Liver (tissue), 8 donors: ENCODE measurements at regions not wholly inside any gene's neighbourhood (a gene's known extent, or its start where the extent isn't known, plus 50 kb on each side); places are given as distances from the start of the nearest gene placed in this dataset.

Source experiments
- DNase-seq: peaks from one replicate; pipeline ENCODE4 v3.0.0-alpha.2; 2017; ENCODE audit warnings: low spot score
- H3K27ac ChIP-seq, 2 donors: one replicate each; pipeline ENCODE4 v1.7.0; 2013; ENCODE audit warnings: inconsistent platforms in 2 of 2, low read length in 2 of 2, control low read depth in 1 of 2, low read depth in 1 of 2, mild to moderate bottlenecking in 1 of 2
- H3K27me3 ChIP-seq, 4 donors: one replicate each; pipeline versions ENCODE4 v1.6.1 to v1.7.0; 2013; ENCODE audit warnings: low read length in 3 of 4, inconsistent platforms in 1 of 4, mild to moderate bottlenecking in 1 of 4, moderate library complexity in 1 of 4; ENCODE audit not compliant: control insufficient read depth in 4 of 4, insufficient read depth in 4 of 4
- H3K36me3 ChIP-seq, 4 donors: one replicate each; pipeline versions ENCODE4 v1.6.1 to v1.7.0; 2013; ENCODE audit warnings: low read length in 3 of 4, mild to moderate bottlenecking in 3 of 4, low read depth in 1 of 4, moderate library complexity in 1 of 4; ENCODE audit not compliant: control insufficient read depth in 4 of 4, insufficient read depth in 3 of 4
- H3K4me1 ChIP-seq, 4 donors: one replicate each; pipeline versions ENCODE4 v1.6.1 to v1.7.0; 2013; ENCODE audit warnings: low read length in 3 of 4, mild to moderate bottlenecking in 3 of 4, moderate library complexity in 1 of 4; ENCODE audit not compliant: control insufficient read depth in 4 of 4, insufficient read depth in 4 of 4
- H3K4me3 ChIP-seq, 3 donors: one replicate each; pipeline versions ENCODE4 v1.6.1 to v1.7.0; 2013; ENCODE audit warnings: low read length in 3 of 3, control low read depth in 1 of 3, low read depth in 1 of 3, mild to moderate bottlenecking in 1 of 3
- H3K9ac ChIP-seq, 2 donors: one replicate each; pipeline ENCODE4 v1.7.0; 2013; ENCODE audit warnings: low read length in 2 of 2, mild to moderate bottlenecking in 2 of 2, moderate library complexity in 2 of 2, control low read depth in 1 of 2, low read depth in 1 of 2
- H3K9me3 ChIP-seq, 4 donors: one replicate each; pipeline versions ENCODE4 v1.6.1 to v1.7.0; 2013; ENCODE audit warnings: low read length in 3 of 4; ENCODE audit not compliant: control insufficient read depth in 4 of 4
- CTCF ChIP-seq: fragments of 150-350 bp; IDR thresholded peaks from 2 replicates; pipeline ENCODE4 v1.5.1; 2017; ENCODE audit warnings: improper control_type of control experiment, low read depth, low read length; ENCODE audit not compliant: missing input control
- EGR1 ChIP-seq, 2 donors: IDR thresholded peaks; 2 replicates each; pipeline ENCODE4 v1.6.1; 2016 to 2018; ENCODE audit warnings: antibody characterized with exemption in 2 of 2, low read depth in 2 of 2
- FOXA1 ChIP-seq: IDR thresholded peaks from 2 replicates; pipeline ENCODE4 v1.6.1; 2016; ENCODE audit warnings: antibody characterized with exemption
- FOXA2 ChIP-seq: IDR thresholded peaks from 2 replicates; pipeline ENCODE4 v1.6.1; 2016; ENCODE audit warnings: antibody characterized with exemption
- GABPA ChIP-seq, 2 donors: IDR thresholded peaks in 1 of 2; conservative IDR thresholded peaks in 1 of 2; 2 replicates each; pipeline ENCODE4 v1.6.1; 2016; ENCODE audit warnings: antibody characterized with exemption in 2 of 2, mild to moderate bottlenecking in 1 of 2, moderate library complexity in 1 of 2
- HNF4A ChIP-seq, 2 donors: conservative IDR thresholded peaks; 2 replicates each; pipeline ENCODE4 v1.6.1; 2016; ENCODE audit warnings: antibody characterized with exemption in 2 of 2, mild to moderate bottlenecking in 2 of 2
- JUND ChIP-seq, 2 donors: IDR thresholded peaks; 2 replicates each; pipeline ENCODE4 v1.6.1; 2016; ENCODE audit warnings: antibody characterized with exemption in 2 of 2
- MAX ChIP-seq: IDR thresholded peaks from 2 replicates; pipeline ENCODE4 v1.6.1; 2016; ENCODE audit warnings: antibody characterized with exemption
- NR2F2 ChIP-seq: IDR thresholded peaks from 2 replicates; pipeline ENCODE4 v1.6.1; 2016; ENCODE audit warnings: antibody characterized with exemption
- RAD21 ChIP-seq, 2 donors: IDR thresholded peaks; 2 replicates each; pipeline ENCODE4 v1.6.1; 2016; ENCODE audit warnings: antibody characterized with exemption in 2 of 2, mild to moderate bottlenecking in 2 of 2
- RXRA ChIP-seq, 2 donors: IDR thresholded peaks; 2 replicates each; pipeline ENCODE4 v1.6.1; 2017 to 2018; ENCODE audit warnings: antibody characterized with exemption in 2 of 2, mild to moderate bottlenecking in 1 of 2
- SP1 ChIP-seq: IDR thresholded peaks from 2 replicates; pipeline ENCODE4 v1.6.1; 2018; ENCODE audit warnings: antibody characterized with exemption, mild to moderate bottlenecking
- TAF1 ChIP-seq: conservative IDR thresholded peaks from 2 replicates; pipeline ENCODE4 v1.6.1; 2016; ENCODE audit warnings: antibody characterized with exemption, mild to moderate bottlenecking
- YY1 ChIP-seq: IDR thresholded peaks from 2 replicates; pipeline ENCODE4 v1.6.1; 2016; ENCODE audit warnings: antibody characterized with exemption, mild to moderate bottlenecking
- ZBTB33 ChIP-seq: IDR thresholded peaks from 2 replicates; pipeline ENCODE4 v1.6.1; 2016; ENCODE audit warnings: antibody characterized with exemption
- WGBS: extraction: QIAGEN DNeasy Blood & Tissue Kit; methylation state at CpG from one replicate; pipeline ENCODE4 v1.1.7; 2013; 5-methylcytosine and 5-hydroxymethylcytosine counted together
- TF ChIP-seq, protein P1 (sequence below): IDR thresholded peaks from 2 replicates; pipeline ENCODE4 v1.6.1; 2016; ENCODE audit warnings: antibody characterized with exemption
- TF ChIP-seq, protein P2 (sequence below): IDR thresholded peaks from 2 replicates; pipeline ENCODE4 v1.6.1; 2016; ENCODE audit warnings: antibody characterized with exemption, mild to moderate bottlenecking
- donor health status: healthy.
- donor health status: healthy.
- donor health status: healthy.
- donor health status: healthy.
- donor health status: healthy.

- Histone ChIP-seq H3K9me3 (peaks cover 0 to under 1% (median 0%) of the 10 kb centered on the region in 4 donors), H3K36me3 (no peaks in the 10 kb centered on the region), H3K27me3 (no peaks in the 10 kb centered on the region), H3K27ac (no peak overlapping the region), H3K4me3 (no peak overlapping the region), H3K4me1 (peaks cover 0 to 9% (median 0%) of the 10 kb centered on the region in 4 donors), H3K9ac (no peak overlapping the region)
- 69% methylated on average over 2 of the region's 2 CpGs for WGBS
- DNase-seq = no peak
- TF ChIP-seq JUND (IDR thresholded peaks at IDR 0.05) (peak in 1 of 2 donors; percentile 21), RXRA (IDR thresholded peaks at IDR 0.05) (no peak)
- TF ChIP-seq, protein P1, sequence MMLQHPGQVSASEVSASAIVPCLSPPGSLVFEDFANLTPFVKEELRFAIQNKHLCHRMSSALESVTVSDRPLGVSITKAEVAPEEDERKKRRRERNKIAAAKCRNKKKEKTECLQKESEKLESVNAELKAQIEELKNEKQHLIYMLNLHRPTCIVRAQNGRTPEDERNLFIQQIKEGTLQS = no peak
These were observed 125.5 kb upstream of the TMEM170B start for GRCh38 chr6:11412011-11412424.

GRCh38 chr6:11411593-11411992 is 126.0 kb upstream of the TMEM170B start:
- Histone ChIP-seq H3K4me1 (peaks cover 0 to 9% (median 0%) of the 10 kb centered on the region in 4 donors), H3K27ac (no peak overlapping the region), H3K9ac (no peak overlapping the region), H3K4me3 (no peak overlapping the region), H3K36me3 (no peaks in the 10 kb centered on the region), H3K27me3 (no peaks in the 10 kb centered on the region), H3K9me3 (no peaks in the 10 kb centered on the region)
- no peak for DNase-seq
- TF ChIP-seq HNF4A (conservative IDR thresholded peaks at IDR 0.05) (no peak), FOXA1 (no peak), MAX (no peak), SP1 (no peak), NR2F2 (no peak), CTCF (no peak), GABPA (IDR thresholded peaks at IDR 0.05 in 1 of 2, conservative IDR thresholded peaks at IDR 0.05 in 1 of 2) (no peak), ZBTB33 (no peak), YY1 (no peak), EGR1 (IDR thresholded peaks at IDR 0.05; ENCODE audit: low read depth in 2 of 2) (no peak), RXRA (IDR thresholded peaks at IDR 0.05) (no peak), RAD21 (IDR thresholded peaks at IDR 0.05) (no peak), TAF1 (no peak), FOXA2 (no peak), JUND (IDR thresholded peaks at IDR 0.05) (no peak)
- TF ChIP-seq, protein P2, sequence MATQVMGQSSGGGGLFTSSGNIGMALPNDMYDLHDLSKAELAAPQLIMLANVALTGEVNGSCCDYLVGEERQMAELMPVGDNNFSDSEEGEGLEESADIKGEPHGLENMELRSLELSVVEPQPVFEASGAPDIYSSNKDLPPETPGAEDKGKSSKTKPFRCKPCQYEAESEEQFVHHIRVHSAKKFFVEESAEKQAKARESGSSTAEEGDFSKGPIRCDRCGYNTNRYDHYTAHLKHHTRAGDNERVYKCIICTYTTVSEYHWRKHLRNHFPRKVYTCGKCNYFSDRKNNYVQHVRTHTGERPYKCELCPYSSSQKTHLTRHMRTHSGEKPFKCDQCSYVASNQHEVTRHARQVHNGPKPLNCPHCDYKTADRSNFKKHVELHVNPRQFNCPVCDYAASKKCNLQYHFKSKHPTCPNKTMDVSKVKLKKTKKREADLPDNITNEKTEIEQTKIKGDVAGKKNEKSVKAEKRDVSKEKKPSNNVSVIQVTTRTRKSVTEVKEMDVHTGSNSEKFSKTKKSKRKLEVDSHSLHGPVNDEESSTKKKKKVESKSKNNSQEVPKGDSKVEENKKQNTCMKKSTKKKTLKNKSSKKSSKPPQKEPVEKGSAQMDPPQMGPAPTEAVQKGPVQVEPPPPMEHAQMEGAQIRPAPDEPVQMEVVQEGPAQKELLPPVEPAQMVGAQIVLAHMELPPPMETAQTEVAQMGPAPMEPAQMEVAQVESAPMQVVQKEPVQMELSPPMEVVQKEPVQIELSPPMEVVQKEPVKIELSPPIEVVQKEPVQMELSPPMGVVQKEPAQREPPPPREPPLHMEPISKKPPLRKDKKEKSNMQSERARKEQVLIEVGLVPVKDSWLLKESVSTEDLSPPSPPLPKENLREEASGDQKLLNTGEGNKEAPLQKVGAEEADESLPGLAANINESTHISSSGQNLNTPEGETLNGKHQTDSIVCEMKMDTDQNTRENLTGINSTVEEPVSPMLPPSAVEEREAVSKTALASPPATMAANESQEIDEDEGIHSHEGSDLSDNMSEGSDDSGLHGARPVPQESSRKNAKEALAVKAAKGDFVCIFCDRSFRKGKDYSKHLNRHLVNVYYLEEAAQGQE = no peak
- TF ChIP-seq, protein P1 = no peak
- 86% methylated on average over 3 of the region's 3 CpGs for WGBS
